H1 (cell line): ENCODE measurements at regions not wholly inside any gene's neighbourhood (a gene's known extent, or its start where the extent isn't known, plus 50 kb on each side); places are given as distances from the start of the nearest gene placed in this dataset.

Source experiments
- CTCF ChIA-PET: fragments of 300-600 bp; sonication (Branson Sonifier 250); formaldehyde crosslinking; loops from one replicate; lab custom pipeline; 2021; ENCODE audit not compliant: partially characterized antibody; lab: Charles Lee
- POLR2A ChIA-PET: fragments of 300-600 bp; sonication (Branson Sonifier 250); formaldehyde crosslinking; loops from one replicate; lab custom pipeline; 2021; ENCODE audit warnings: inconsistent platforms; ENCODE audit not compliant: partially characterized antibody; lab: Charles Lee
- DNase-seq, 2 experiments: peaks; one replicate each; pipeline versions ENCODE4 v3.0.0 to v3.0.0-alpha.2; 2010 to 2022; ENCODE audit warnings: low spot score in 2 of 2, low read depth in 1 of 2, mixed read lengths in 1 of 2
- FAIRE-seq: peaks from 2 replicates; lab custom pipeline; 2011; peaks lifted over from hg19 to GRCh38; lab: Jason Lieb, UNC
- H2AFZ ChIP-seq: 2 replicates; pipeline ENCODE4 v1.8.1; 2012; ENCODE audit warnings: low read length, inconsistent platforms
- H2AK5ac ChIP-seq: 2 replicates; pipeline ENCODE4 v1.6.1; 2013; ENCODE audit warnings: low read depth, low read length
- H2BK120ac ChIP-seq: replicated peaks from 2 replicates; pipeline ENCODE3; 2013; ENCODE audit warnings: low read depth, low read length, inconsistent platforms
- H2BK12ac ChIP-seq: 2 replicates; pipeline ENCODE4 v1.6.1; 2013; ENCODE audit warnings: low read depth, low read length
- H2BK15ac ChIP-seq: 2 replicates; pipeline ENCODE4 v1.6.1; 2013; ENCODE audit warnings: low read length
- H2BK20ac ChIP-seq: 2 replicates; pipeline ENCODE4 v1.6.1; 2013; ENCODE audit warnings: low read length
- H2BK5ac ChIP-seq: 2 replicates; pipeline ENCODE4 v1.6.1; 2013; ENCODE audit warnings: low read depth, low read length
- H3K14ac ChIP-seq: 2 replicates; pipeline ENCODE4 v1.6.1; 2013; ENCODE audit warnings: inconsistent platforms; ENCODE audit not compliant: insufficient read length
- H3K18ac ChIP-seq: 2 replicates; pipeline ENCODE4 v1.6.1; 2013; ENCODE audit warnings: low read length; ENCODE audit errors: extremely low read depth
- H3K23ac ChIP-seq: 2 replicates; pipeline ENCODE4 v1.6.1; 2013; ENCODE audit warnings: inconsistent platforms; ENCODE audit not compliant: insufficient read length
- H3K23me2 ChIP-seq: 2 replicates; pipeline ENCODE4 v1.6.1; 2013; ENCODE audit warnings: low read depth, low read length
- H3K27ac ChIP-seq: 2 replicates; pipeline ENCODE4 v1.6.1; 2011; ENCODE audit warnings: low read depth, low read length, inconsistent platforms
- H3K27me3 ChIP-seq, 4 experiments: replicated peaks in 1 of 4; 1 replicate in 1 of 4; 2 replicates in 3 of 4; pipeline versions ENCODE4 v1.6.1 to v1.8.1; 2011 to 2013; ENCODE audit warnings: low read length in 3 of 4, mild to moderate bottlenecking in 3 of 4, inconsistent platforms in 2 of 4, mixed read lengths in 2 of 4, moderate library complexity in 1 of 4; ENCODE audit not compliant: control insufficient read depth in 3 of 4, insufficient read depth in 3 of 4; ENCODE audit errors: extremely low read depth in 1 of 4
- H3K36me3 ChIP-seq, 4 experiments: 2 replicates each; pipeline versions ENCODE4 v1.6.1 to v1.8.1; 2011 to 2013; ENCODE audit warnings: mild to moderate bottlenecking in 4 of 4, low read length in 3 of 4, moderate library complexity in 2 of 4, control low read depth in 1 of 4, inconsistent platforms in 1 of 4; ENCODE audit not compliant: insufficient read depth in 4 of 4, control insufficient read depth in 2 of 4
- H3K4ac ChIP-seq: replicated peaks from 2 replicates; pipeline ENCODE3; 2013; ENCODE audit warnings: low read length, low read depth, mixed read lengths, inconsistent platforms; ENCODE audit not compliant: insufficient read length
- H3K4me1 ChIP-seq, 4 experiments: replicated peaks in 1 of 4; 1 replicate in 1 of 4; 2 replicates in 3 of 4; pipeline versions ENCODE4 v1.6.1 to v1.8.1; 2011 to 2013; ENCODE audit warnings: low read length in 3 of 4, inconsistent platforms in 2 of 4, mixed read lengths in 1 of 4; ENCODE audit not compliant: insufficient read depth in 4 of 4, control insufficient read depth in 3 of 4
- H3K4me2 ChIP-seq, 2 experiments: 2 replicates each; pipeline versions ENCODE4 v1.6.1 to v1.8.1; 2011 to 2013; ENCODE audit warnings: low read depth in 2 of 2, low read length in 2 of 2, control low read depth in 1 of 2, inconsistent platforms in 1 of 2, mild to moderate bottlenecking in 1 of 2; ENCODE audit not compliant: insufficient read depth in 1 of 2
- H3K4me3 ChIP-seq, 4 experiments: fragments of 200-600, 300-600 bp in 1 of 4; sonication (generic), shearing (Covaris generic), sonication (Bioruptor Twin) in 1 of 4; 2 replicates each; pipeline versions ENCODE4 v1.5.1 to v1.8.1; 2011 to 2016; ENCODE audit warnings: low read length in 4 of 4, low read depth in 3 of 4, control low read depth in 2 of 4, inconsistent platforms in 2 of 4, mild to moderate bottlenecking in 2 of 4, mixed read lengths in 1 of 4, moderate library complexity in 1 of 4; ENCODE audit not compliant: insufficient read depth in 2 of 4; ENCODE audit errors: extremely low read depth in 1 of 4
- H3K56ac ChIP-seq: replicated peaks from 2 replicates; pipeline ENCODE3; 2013; ENCODE audit warnings: low read depth, mild to moderate bottlenecking, mixed read lengths, low read length, inconsistent platforms; ENCODE audit not compliant: insufficient read length
- H3K79me1 ChIP-seq: 2 replicates; pipeline ENCODE4 v1.6.1; 2013; ENCODE audit warnings: low read depth, low read length, control low read depth
- H3K79me2 ChIP-seq, 2 experiments: 2 replicates each; pipeline versions ENCODE4 v1.6.1 to v1.8.1; 2012 to 2013; ENCODE audit warnings: low read length in 2 of 2, mild to moderate bottlenecking in 2 of 2, inconsistent platforms in 1 of 2; ENCODE audit not compliant: insufficient read depth in 2 of 2, control insufficient read depth in 1 of 2
- H3K9ac ChIP-seq, 4 experiments: replicated peaks in 1 of 4; 1 replicate in 1 of 4; 2 replicates in 3 of 4; pipeline versions ENCODE4 v1.6.1 to v1.8.1; 2011 to 2013; ENCODE audit warnings: low read depth in 3 of 4, low read length in 3 of 4, control low read depth in 2 of 4, mild to moderate bottlenecking in 2 of 4, moderate library complexity in 2 of 4, inconsistent platforms in 1 of 4; ENCODE audit errors: extremely low read depth in 1 of 4
- H3K9me3 ChIP-seq, 2 experiments: 2 replicates each; pipeline versions ENCODE4 v1.6.1 to v1.8.1; 2012 to 2013; ENCODE audit warnings: mild to moderate bottlenecking in 2 of 2, moderate library complexity in 2 of 2, control low read depth in 1 of 2, inconsistent platforms in 1 of 2, low read depth in 1 of 2, low read length in 1 of 2, mixed read lengths in 1 of 2; ENCODE audit not compliant: insufficient read depth in 2 of 2
- H4K20me1 ChIP-seq, 2 experiments: replicated peaks in 1 of 2; 2 replicates each; pipeline versions ENCODE3 to v1.8.1; 2011 to 2013; ENCODE audit warnings: inconsistent platforms in 2 of 2, low read length in 2 of 2, mild to moderate bottlenecking in 1 of 2; ENCODE audit not compliant: insufficient read depth in 2 of 2, control insufficient read depth in 1 of 2
- H4K5ac ChIP-seq: 2 replicates; pipeline ENCODE4 v1.6.1; 2013; ENCODE audit warnings: low read length, low read depth, mixed read lengths, inconsistent platforms; ENCODE audit not compliant: insufficient read length
- H4K8ac ChIP-seq: 2 replicates; pipeline ENCODE4 v1.8.0; 2013; ENCODE audit warnings: mild to moderate bottlenecking, moderate library complexity, low read length, inconsistent platforms; ENCODE audit not compliant: insufficient read depth; ENCODE audit errors: extremely low read depth
- H4K91ac ChIP-seq: replicated peaks from 2 replicates; pipeline ENCODE3; 2013; ENCODE audit warnings: low read length, mixed read lengths, inconsistent platforms; ENCODE audit not compliant: insufficient read length
- ATF3 ChIP-seq: IDR thresholded peaks from 2 replicates; pipeline ENCODE4 v1.6.1; 2011; ENCODE audit warnings: low read depth, mild to moderate bottlenecking, low read length; ENCODE audit not compliant: insufficient read depth
- CREB1 ChIP-seq: IDR thresholded peaks from 2 replicates; pipeline ENCODE4 v1.6.1; 2012; ENCODE audit warnings: inconsistent platforms
- E2F6 ChIP-seq: IDR thresholded peaks from 2 replicates; pipeline ENCODE4 v1.6.1; 2012; ENCODE audit warnings: inconsistent platforms
- EP300 ChIP-seq, 2 experiments: IDR thresholded peaks; 1 replicate in 1 of 2; 2 replicates in 1 of 2; pipeline ENCODE4 v1.6.1; 2011 to 2012; ENCODE audit warnings: low read depth in 2 of 2, low read length in 2 of 2, mild to moderate bottlenecking in 2 of 2, borderline replicate concordance in 1 of 2, inconsistent platforms in 1 of 2, moderate library complexity in 1 of 2
- SIN3A ChIP-seq, 2 experiments: IDR thresholded peaks in 1 of 2; conservative IDR thresholded peaks in 1 of 2; 2 replicates each; pipeline ENCODE4 v1.6.1; 2011 to 2012; ENCODE audit warnings: low read length in 2 of 2, improper control_type of control experiment in 1 of 2, low read depth in 1 of 2, mild to moderate bottlenecking in 1 of 2
- TAF1 ChIP-seq: IDR thresholded peaks from 2 replicates; pipeline ENCODE4 v1.6.1; 2011; ENCODE audit warnings: mild to moderate bottlenecking, low read depth, low read length
- TEAD4 ChIP-seq: IDR thresholded peaks from 2 replicates; pipeline ENCODE4 v1.6.1; 2012; ENCODE audit warnings: low read depth, low read length, inconsistent platforms, mixed read lengths
- WGBS, 2 experiments: shearing (Covaris generic) in 1 of 2; methylation state at CpG; one replicate each; pipeline versions ENCODE4 v1.1.6 to v1.1.7; 2013 to 2015; ENCODE audit warnings: low lambda C conversion rate in 2 of 2, mixed read lengths in 2 of 2, inconsistent platforms in 1 of 2, low coverage in 1 of 2, missing lambda C conversion rate in 1 of 2; ENCODE audit not compliant: insufficient replicate concordance in 2 of 2, insufficient coverage in 1 of 2, insufficient read length in 1 of 2; ENCODE audit errors: extremely low coverage in 1 of 2, missing lambda C conversion rate in 1 of 2; 5-methylcytosine and 5-hydroxymethylcytosine counted together

- H2BK12ac ChIP-seq = no peak overlapping the region
- H3K4me3 ChIP-seq = no peak overlapping the region
- H4K8ac ChIP-seq = no peak overlapping the region
- H3K14ac ChIP-seq = no peak overlapping the region
- peaks cover 0 to 8% of the 10 kb centered on the region in 2 experiments; a peak in 1 of 4 replicates for H3K9me3 ChIP-seq
- DNase-seq (no peak), FAIRE-seq (no peak)
- WGBS, 2 experiments = 87% methylated on average over 3 of the region's 3 CpGs; no CpG with 5 or more reads in 1 of the 2 experiments
- POLR2A ChIA-PET = no interaction called here
- CTCF ChIA-PET = interaction anchor here (0.6 to 1.9 kb wide), 3 partner anchors 22 to 216 kb away, joined by 3 to 5 read pairs (median 3); no protein-coding TSS in a partner anchor
- no peak overlapping the region for H3K9ac ChIP-seq
- no peak overlapping the region for H2BK120ac ChIP-seq
- H3K79me1 ChIP-seq = no peaks in the 10 kb centered on the region; the same call in 1 of the 2 replicates
- no peak overlapping the region for H4K91ac ChIP-seq
- no peak overlapping the region for H3K4ac ChIP-seq
- H2BK5ac ChIP-seq = no peak overlapping the region
- no peak overlapping the region for H3K18ac ChIP-seq
- no peaks in the 10 kb centered on the region; the same call in 1 of the 2 replicates for H3K23me2 ChIP-seq
- no peak overlapping the region for H2AK5ac ChIP-seq
- no peak overlapping the region for H3K56ac ChIP-seq
- H3K27me3 ChIP-seq = peaks cover 32 to 39% (median 37%) of the 10 kb centered on the region in 4 experiments
- H3K79me2 ChIP-seq = no peaks in the 10 kb centered on the region
- H3K4me1 ChIP-seq = peaks cover 0 to 5% (median 0%) of the 10 kb centered on the region in 4 experiments; a peak in 4 of 7 replicates
- no peak overlapping the region for H2BK20ac ChIP-seq
- H3K4me2 ChIP-seq = no peak overlapping the region
- no peak overlapping the region for H2AFZ ChIP-seq
- TF ChIP-seq SIN3A (conservative IDR thresholded peaks at IDR 0.05 in 1 of 2, IDR thresholded peaks at IDR 0.05 in 1 of 2; ENCODE audit: low read depth in 1 of 2, low read length in 2 of 2) (no peak), CREB1 (no peak), E2F6 (no peak), EP300 (IDR thresholded peaks at IDR 0.05; ENCODE audit: borderline replicate concordance in 1 of 2, low read depth in 2 of 2, low read length in 2 of 2) (no peak), TEAD4 (no peak), ATF3 (no peak), TAF1 (no peak)
- H3K27ac ChIP-seq = no peak overlapping the region
- no peak overlapping the region for H3K23ac ChIP-seq
- H3K36me3 ChIP-seq = peaks cover 0 to 7% (median 0%) of the 10 kb centered on the region in 4 experiments; a peak in 1 of 8 replicates
- peaks cover 0 to 2% of the 10 kb centered on the region in 2 experiments for H4K20me1 ChIP-seq
- no peak overlapping the region for H4K5ac ChIP-seq
- H2BK15ac ChIP-seq = no peak overlapping the region
Measured at GRCh38 chr15:31481142-31481541, 154.5 kb downstream of the KLF13 start.
